Gastroesophageal sphincter (tissue), 4 donors: ENCODE measurements at regions not wholly inside any gene's neighbourhood (a gene's known extent, or its start where the extent isn't known, plus 50 kb on each side); places are given as distances from the start of the nearest gene placed in this dataset.

Experiments
- ATAC-seq: fragments of 150-250 bp; one replicate; pipeline ENCODE4 v1.9.1; 2016; ENCODE audit warnings: mild to moderate bottlenecking, moderate library complexity
- H3K27ac ChIP-seq, 4 donors: fragments of 200-600 bp; sonication (generic) in 3 of 4; 1 replicate in 3 of 4; 2 replicates in 1 of 4; pipeline ENCODE4 v1.5.1; 2016 to 2019
- H3K27me3 ChIP-seq: fragments of 200-600 bp; sonication (generic); one replicate; pipeline ENCODE4 v1.5.1; 2019
- H3K36me3 ChIP-seq, 2 donors: fragments of 200-600 bp; sonication (generic); one replicate each; pipeline ENCODE4 v1.5.1; 2019; ENCODE audit warnings: control low read depth in 1 of 2
- H3K4me1 ChIP-seq, 3 donors: fragments of 200-600 bp; sonication (generic); 1 replicate in 2 of 3; 2 replicates in 1 of 3; pipeline ENCODE4 v1.5.1; 2016 to 2019; ENCODE audit warnings: control low read depth in 2 of 3
- H3K4me3 ChIP-seq, 2 donors: fragments of 200-600 bp; sonication (generic); one replicate each; pipeline ENCODE4 v1.5.1; 2019; ENCODE audit warnings: mild to moderate bottlenecking in 1 of 2, moderate library complexity in 1 of 2
- H3K9me3 ChIP-seq, 3 donors: fragments of 200-600 bp; sonication (generic); one replicate each; pipeline ENCODE4 v1.5.1; 2017 to 2019; ENCODE audit warnings: control low read depth in 2 of 3
- EP300 ChIP-seq: sonication (generic); formaldehyde crosslinking; IDR thresholded peaks from one replicate; pipeline ENCODE4 v1.6.1; 2017; ENCODE audit warnings: antibody characterized with exemption, mild to moderate bottlenecking
- POLR2A ChIP-seq, 2 donors: fragments of 450-650 bp; IDR thresholded peaks; one replicate each; pipeline ENCODE4 v1.6.1; 2017; ENCODE audit warnings: antibody characterized with exemption in 2 of 2, mild to moderate bottlenecking in 2 of 2, moderate library complexity in 1 of 2
- POLR2AphosphoS5 ChIP-seq: sonication (generic); formaldehyde crosslinking; IDR thresholded peaks from one replicate; pipeline ENCODE4 v1.6.1; 2017; ENCODE audit warnings: antibody characterized with exemption
- WGBS, 2 donors: methylation state at CpG; one replicate each; pipeline ENCODE4 v1.1.5; 2018; ENCODE audit warnings: low coverage in 1 of 2; 5-methylcytosine and 5-hydroxymethylcytosine counted together
- TF ChIP-seq, protein P1 (sequence below), 4 experiments: fragments of 200-600 bp in 2 of 4; fragments of 450-650 bp in 2 of 4; sonication (generic) in 1 of 4; IDR thresholded peaks; one replicate each; pipeline ENCODE4 v1.5.1; 2017 to 2019; ENCODE audit warnings: antibody characterized with exemption in 4 of 4, mild to moderate bottlenecking in 2 of 4, moderate library complexity in 2 of 4

DNA sequence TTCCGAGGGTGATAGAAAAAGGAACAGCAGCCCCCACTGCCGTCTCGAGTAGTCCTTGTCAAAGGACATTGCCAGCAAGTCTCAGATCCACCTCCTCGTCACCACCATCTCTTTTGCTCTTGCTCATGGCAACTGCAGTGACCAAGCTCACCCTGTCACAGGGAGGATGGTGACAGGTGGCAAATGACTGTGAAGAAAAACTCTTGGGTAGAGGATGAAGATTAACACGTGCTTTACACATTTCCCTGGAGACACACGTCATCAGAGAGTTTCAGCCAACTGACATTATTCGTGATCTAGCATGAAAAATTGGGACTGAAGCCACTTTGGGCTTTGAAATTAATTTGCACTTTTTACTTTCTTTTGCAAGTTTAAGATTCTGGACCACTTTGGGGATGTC, 174.3 kb downstream of the EBLN2 start:
- H3K27me3 ChIP-seq: no peaks in the 10 kb centered on the region
- no peaks in the 10 kb centered on the region for H3K9me3 ChIP-seq
- no peak overlapping the region for H3K4me3 ChIP-seq
- no peaks in the 10 kb centered on the region for H3K4me1 ChIP-seq
- H3K27ac ChIP-seq: no peak overlapping the region
- TF ChIP-seq POLR2AphosphoS5 (no peak), POLR2A (IDR thresholded peaks at IDR 0.05) (no peak), EP300 (no peak)
- TF ChIP-seq, protein P1, sequence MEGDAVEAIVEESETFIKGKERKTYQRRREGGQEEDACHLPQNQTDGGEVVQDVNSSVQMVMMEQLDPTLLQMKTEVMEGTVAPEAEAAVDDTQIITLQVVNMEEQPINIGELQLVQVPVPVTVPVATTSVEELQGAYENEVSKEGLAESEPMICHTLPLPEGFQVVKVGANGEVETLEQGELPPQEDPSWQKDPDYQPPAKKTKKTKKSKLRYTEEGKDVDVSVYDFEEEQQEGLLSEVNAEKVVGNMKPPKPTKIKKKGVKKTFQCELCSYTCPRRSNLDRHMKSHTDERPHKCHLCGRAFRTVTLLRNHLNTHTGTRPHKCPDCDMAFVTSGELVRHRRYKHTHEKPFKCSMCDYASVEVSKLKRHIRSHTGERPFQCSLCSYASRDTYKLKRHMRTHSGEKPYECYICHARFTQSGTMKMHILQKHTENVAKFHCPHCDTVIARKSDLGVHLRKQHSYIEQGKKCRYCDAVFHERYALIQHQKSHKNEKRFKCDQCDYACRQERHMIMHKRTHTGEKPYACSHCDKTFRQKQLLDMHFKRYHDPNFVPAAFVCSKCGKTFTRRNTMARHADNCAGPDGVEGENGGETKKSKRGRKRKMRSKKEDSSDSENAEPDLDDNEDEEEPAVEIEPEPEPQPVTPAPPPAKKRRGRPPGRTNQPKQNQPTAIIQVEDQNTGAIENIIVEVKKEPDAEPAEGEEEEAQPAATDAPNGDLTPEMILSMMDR (IDR thresholded peaks at IDR 0.05): no peak
- WGBS, 2 donors: 67 to 79% methylated on average over 6 to 7 of the region's 7 CpGs
- H3K36me3 ChIP-seq: no peaks in the 10 kb centered on the region
- ATAC-seq: no peak

DNA sequence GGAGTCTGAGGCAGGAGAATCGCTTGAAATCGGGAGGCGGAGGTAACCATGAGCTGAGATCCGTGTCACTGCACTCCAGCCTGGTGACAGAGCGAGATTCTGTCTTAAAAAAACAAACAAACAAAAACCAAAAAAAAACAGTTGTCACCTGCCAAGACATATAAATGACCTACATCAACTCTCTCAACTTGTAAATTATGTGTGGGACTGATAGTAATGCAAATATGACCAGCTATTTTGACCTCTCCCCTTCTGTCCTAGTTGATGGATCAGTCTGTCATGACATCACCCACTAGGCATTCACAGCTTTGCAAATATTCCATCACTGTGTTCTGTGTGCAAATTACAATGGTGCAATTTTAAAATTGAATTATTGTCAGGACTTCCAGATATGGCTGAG, 175.4 kb downstream of the EBLN2 start:
- H3K27ac ChIP-seq: no peak overlapping the region
- H3K27me3 ChIP-seq: no peaks in the 10 kb centered on the region
- H3K4me3 ChIP-seq: no peak overlapping the region
- TF ChIP-seq, protein P1 (IDR thresholded peaks at IDR 0.05): no peak
- TF ChIP-seq POLR2A (IDR thresholded peaks at IDR 0.05): no peak
- TF ChIP-seq POLR2AphosphoS5: no peak
- TF ChIP-seq EP300: no peak
- no peaks in the 10 kb centered on the region for H3K36me3 ChIP-seq
- H3K4me1 ChIP-seq: no peaks in the 10 kb centered on the region
- no peaks in the 10 kb centered on the region for H3K9me3 ChIP-seq
- ATAC-seq: no peak
- 42 to 80% methylated on average over 2 to 5 of the region's 5 CpGs for WGBS, 2 donors

DNA sequence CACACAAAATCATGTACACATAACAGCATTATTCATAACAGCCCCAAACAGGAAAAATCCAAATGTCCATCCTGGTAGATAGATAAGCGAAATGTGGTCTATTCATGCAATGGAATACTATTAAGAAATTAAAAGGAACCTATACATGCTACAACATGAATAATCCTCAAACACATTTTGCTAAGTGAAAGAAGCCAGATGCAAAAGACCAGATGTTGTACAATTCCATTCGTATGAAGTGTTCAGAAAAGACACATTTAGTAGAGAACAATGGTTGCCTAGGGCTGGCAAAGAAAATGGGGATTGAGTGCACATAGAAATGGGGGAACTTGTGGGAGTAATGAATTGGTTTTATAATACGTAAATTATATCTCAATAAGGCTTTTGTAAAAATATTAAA, 182.3 kb downstream of the EBLN2 start:
- ATAC-seq: no peak
- Histone ChIP-seq H3K9me3 (no peaks in the 10 kb centered on the region), H3K27me3 (no peaks in the 10 kb centered on the region), H3K4me1 (no peaks in the 10 kb centered on the region), H3K27ac (no peak overlapping the region), H3K36me3 (no peaks in the 10 kb centered on the region), H3K4me3 (no peak overlapping the region)
- 74 to 84% methylated on average over 3 of the region's 3 CpGs for WGBS, 2 donors
- no peak for TF ChIP-seq EP300
- no peak for TF ChIP-seq POLR2AphosphoS5
- TF ChIP-seq POLR2A (IDR thresholded peaks at IDR 0.05): no peak
- TF ChIP-seq, protein P1 (IDR thresholded peaks at IDR 0.05): no peak

DNA sequence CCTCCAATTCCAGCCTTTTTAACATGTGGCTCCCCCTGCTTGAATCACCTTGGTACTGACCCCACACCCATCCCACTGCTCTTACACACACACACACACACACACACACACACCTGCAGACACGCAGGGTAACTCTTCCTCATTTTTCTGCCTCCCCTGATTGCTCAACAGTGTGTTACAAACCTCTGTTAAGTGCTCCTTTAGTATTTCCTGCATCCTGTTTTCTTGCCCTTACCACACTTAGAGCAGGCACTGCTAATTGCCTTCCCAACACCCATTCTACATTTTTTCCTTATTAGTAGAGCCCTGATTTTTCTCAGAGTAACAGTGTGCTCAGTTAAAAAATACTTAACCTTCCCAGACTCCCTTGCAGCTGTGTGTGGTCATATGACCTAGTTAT, 184.0 kb downstream of the EBLN2 start:
- no peak overlapping the region for H3K27ac ChIP-seq
- H3K4me3 ChIP-seq: no peak overlapping the region
- no peak for ATAC-seq
- no peaks in the 10 kb centered on the region for H3K4me1 ChIP-seq
- TF ChIP-seq EP300: no peak
- no peak for TF ChIP-seq POLR2AphosphoS5
- TF ChIP-seq, protein P1 (IDR thresholded peaks at IDR 0.05): no peak
- TF ChIP-seq POLR2A (IDR thresholded peaks at IDR 0.05): no peak
- 67 to 92% methylated on average over 1 of the region's 1 CpG for WGBS, 2 donors
- H3K36me3 ChIP-seq: no peaks in the 10 kb centered on the region
- H3K9me3 ChIP-seq: no peaks in the 10 kb centered on the region
- no peaks in the 10 kb centered on the region for H3K27me3 ChIP-seq

DNA sequence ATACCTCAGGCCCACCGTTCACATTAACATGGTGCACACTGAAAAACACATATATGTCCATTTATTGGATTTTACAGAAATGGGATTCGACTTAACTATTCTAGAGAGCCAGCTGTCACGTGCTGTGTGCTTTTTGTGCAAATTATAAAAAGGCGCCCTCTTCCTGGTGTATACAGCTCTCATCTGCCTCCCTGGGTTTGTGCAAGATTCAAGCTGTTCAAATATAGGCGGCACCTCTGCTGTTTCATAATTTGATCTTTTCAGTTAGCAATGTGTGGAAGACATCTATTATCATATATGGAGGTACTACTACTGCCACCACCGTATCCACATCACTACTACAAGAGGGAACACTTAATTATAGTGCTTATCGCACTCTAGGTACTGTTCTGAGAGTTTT, 187.6 kb downstream of the EBLN2 start:
- 85 to 91% methylated on average over 7 of the region's 7 CpGs for WGBS, 2 donors
- H3K36me3 ChIP-seq: no peaks in the 10 kb centered on the region
- H3K27me3 ChIP-seq: no peaks in the 10 kb centered on the region
- ATAC-seq: no peak
- TF ChIP-seq EP300: no peak
- TF ChIP-seq POLR2AphosphoS5: no peak
- TF ChIP-seq, protein P1 (IDR thresholded peaks at IDR 0.05): no peak
- no peak for TF ChIP-seq POLR2A (IDR thresholded peaks at IDR 0.05)
- H3K4me3 ChIP-seq: no peak overlapping the region
- no peaks in the 10 kb centered on the region for H3K9me3 ChIP-seq
- H3K27ac ChIP-seq: no peak overlapping the region
- no peaks in the 10 kb centered on the region for H3K4me1 ChIP-seq
